ENCODE measurements at regions not wholly inside any gene's neighbourhood (a gene's known extent, or its start where the extent isn't known, plus 50 kb on each side); places are given as distances from the start of the nearest gene placed in this dataset.

DNA sequence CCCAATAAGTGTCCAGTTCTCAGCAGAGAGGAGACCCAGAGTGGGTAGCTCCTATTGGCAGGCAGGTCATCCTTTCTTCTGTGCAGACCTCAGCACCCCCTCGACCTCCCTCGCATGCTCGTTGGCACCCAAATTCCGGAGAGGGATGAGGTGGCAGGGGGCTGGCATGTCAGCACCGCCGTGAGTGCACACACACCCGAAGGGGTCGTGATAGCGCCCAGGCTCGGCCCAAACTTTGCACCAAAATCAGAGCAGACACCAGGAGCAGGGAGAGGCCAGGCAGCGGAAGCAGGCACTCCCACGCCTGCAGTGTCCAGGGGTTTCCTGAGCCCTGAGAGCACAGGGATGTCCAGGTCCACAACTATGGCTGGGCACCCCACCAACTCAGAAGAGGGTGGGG is 1503.8 kb upstream of the PCDH20 start:
- no peaks in the 10 kb centered on the region for H3K4me1 ChIP-seq (ENCODE audit: control insufficient read depth, insufficient read depth, low read length)
- no peaks in the 10 kb centered on the region for H3K9me3 ChIP-seq (ENCODE audit: control insufficient read depth, insufficient read depth, low read length)
- no peak for TF ChIP-seq MAZ (IDR thresholded peaks at IDR 0.05; ENCODE audit: borderline replicate concordance, low read depth, low read length)
- TF ChIP-seq, protein P1, sequence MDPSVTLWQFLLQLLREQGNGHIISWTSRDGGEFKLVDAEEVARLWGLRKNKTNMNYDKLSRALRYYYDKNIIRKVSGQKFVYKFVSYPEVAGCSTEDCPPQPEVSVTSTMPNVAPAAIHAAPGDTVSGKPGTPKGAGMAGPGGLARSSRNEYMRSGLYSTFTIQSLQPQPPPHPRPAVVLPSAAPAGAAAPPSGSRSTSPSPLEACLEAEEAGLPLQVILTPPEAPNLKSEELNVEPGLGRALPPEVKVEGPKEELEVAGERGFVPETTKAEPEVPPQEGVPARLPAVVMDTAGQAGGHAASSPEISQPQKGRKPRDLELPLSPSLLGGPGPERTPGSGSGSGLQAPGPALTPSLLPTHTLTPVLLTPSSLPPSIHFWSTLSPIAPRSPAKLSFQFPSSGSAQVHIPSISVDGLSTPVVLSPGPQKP (IDR thresholded peaks at IDR 0.05; ENCODE audit: borderline replicate concordance, low read depth, low read length): no peak
- TF ChIP-seq CEBPB (IDR thresholded peaks at IDR 0.05; ENCODE audit: low read depth, low read length): no peak
- TF ChIP-seq CHD1 (IDR thresholded peaks at IDR 0.05; ENCODE audit: low read depth, low read length): no peak
- no peak for TF ChIP-seq RCOR1 (IDR thresholded peaks at IDR 0.05; ENCODE audit: insufficient replicate concordance, low read length)
- TF ChIP-seq MAFK (IDR thresholded peaks at IDR 0.05; ENCODE audit: low read depth, low read length): no peak
- TF ChIP-seq RFX5 (IDR thresholded peaks at IDR 0.05; ENCODE audit: low read depth, low read length): no peak
- no peak for TF ChIP-seq SMC3 (IDR thresholded peaks at IDR 0.05; ENCODE audit: low read depth, low read length)
- TF ChIP-seq NFE2L2 (IDR thresholded peaks at IDR 0.05; ENCODE audit: low read depth, low read length): no peak
- no peak for TF ChIP-seq FOS (IDR thresholded peaks at IDR 0.05; ENCODE audit: low read depth, low read length)
- TF ChIP-seq BHLHE40 (IDR thresholded peaks at IDR 0.05; ENCODE audit: low read depth, low read length): no peak
- TF ChIP-seq, protein P2, sequence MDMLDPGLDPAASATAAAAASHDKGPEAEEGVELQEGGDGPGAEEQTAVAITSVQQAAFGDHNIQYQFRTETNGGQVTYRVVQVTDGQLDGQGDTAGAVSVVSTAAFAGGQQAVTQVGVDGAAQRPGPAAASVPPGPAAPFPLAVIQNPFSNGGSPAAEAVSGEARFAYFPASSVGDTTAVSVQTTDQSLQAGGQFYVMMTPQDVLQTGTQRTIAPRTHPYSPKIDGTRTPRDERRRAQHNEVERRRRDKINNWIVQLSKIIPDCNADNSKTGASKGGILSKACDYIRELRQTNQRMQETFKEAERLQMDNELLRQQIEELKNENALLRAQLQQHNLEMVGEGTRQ (IDR thresholded peaks at IDR 0.05; ENCODE audit: low read depth, low read length): no peak
- no peak for TF ChIP-seq RAD21 (IDR thresholded peaks at IDR 0.05; ENCODE audit: low read length)
- DNase-seq (no peak), ATAC-seq (ENCODE audit: low read depth) (no peak)
- no peaks in the 10 kb centered on the region for H3K9me1 ChIP-seq (ENCODE audit: insufficient read depth, low read length)
- H2AFZ ChIP-seq (replicated peaks; ENCODE audit: low read length, poor library complexity): no peak overlapping the region
- intact Hi-C loops (cut with micrococcal nuclease): no loop called here
- H3K79me1 ChIP-seq (ENCODE audit: low read depth in 1 of 2, low read length in 2 of 2): no peaks in the 10 kb centered on the region
- no peak overlapping the region for H3K14ac ChIP-seq (replicated peaks; ENCODE audit: low read depth, low read length)
- H3K27me3 ChIP-seq (ENCODE audit: control insufficient read depth, insufficient read depth, low read length): no peaks in the 10 kb centered on the region
- no peak overlapping the region for H2BK20ac ChIP-seq (ENCODE audit: low read depth, low read length)
- H3K36me3 ChIP-seq (ENCODE audit: control insufficient read depth, insufficient read depth, low read length): no peaks in the 10 kb centered on the region
- H4K5ac ChIP-seq (ENCODE audit: low read depth, low read length): no peak overlapping the region
- H2BK5ac ChIP-seq (ENCODE audit: low read depth, low read length, poor library complexity, severe bottlenecking): no peak overlapping the region
- H3K27ac ChIP-seq (ENCODE audit: insufficient read depth, low read length): no peak overlapping the region
- H2AK9ac ChIP-seq (replicated peaks; ENCODE audit: low read depth, low read length, poor library complexity): no peak overlapping the region
- H3K56ac ChIP-seq (ENCODE audit: extremely low read depth, insufficient read depth, low read length): no peak overlapping the region
- ChIA-PET POLR2A (ENCODE audit: unreplicated experiment) (no interaction called here), CTCF (no interaction called here)
- no peak overlapping the region for H3K4ac ChIP-seq (ENCODE audit: low read depth, low read length)
- no peak overlapping the region for H3K18ac ChIP-seq (ENCODE audit: low read depth, low read length)
- WGBS, 2 experiments (ENCODE audit: extremely low coverage in 2 of 2, insufficient read length in 1 of 2): 97% methylated on average over 10 of the region's 12 CpGs; no CpG with 5 or more reads in 1 of the 2 experiments
- H4K91ac ChIP-seq (ENCODE audit: insufficient read depth, low read depth, low read length): no peak overlapping the region
- H4K20me1 ChIP-seq (ENCODE audit: insufficient read depth, low read length): no peaks in the 10 kb centered on the region
- BruUV-seq (replicated peaks): no TSS peak
- H3K23ac ChIP-seq (ENCODE audit: low read depth, low read length): no peak overlapping the region
- H3K4me2 ChIP-seq (ENCODE audit: low read depth, low read length): no peak overlapping the region
- H3K4me3 ChIP-seq (ENCODE audit: insufficient read depth, low read depth, low read length): no peak overlapping the region
- no peak overlapping the region for H2BK120ac ChIP-seq (ENCODE audit: low read depth, low read length)
- in situ Hi-C loops (cut with MboI; ENCODE audit: low sequenced_read_pairs): no loop called here
- H2AK5ac ChIP-seq (ENCODE audit: low read depth, low read length): no peak overlapping the region
- no peak overlapping the region for H3K9ac ChIP-seq (ENCODE audit: low read depth, low read length)
- no peak overlapping the region for H4K8ac ChIP-seq (ENCODE audit: low read depth in 2 of 2, low read length in 2 of 2)
- dilution Hi-C loops (cut with HindIII; ENCODE audit: low sequenced_read_pairs, unreplicated experiment): no loop called here
- no peak overlapping the region for H2BK15ac ChIP-seq (ENCODE audit: low read depth, low read length)
